ENCODE measurements at regions not wholly inside any gene's neighbourhood (a gene's known extent, or its start where the extent isn't known, plus 50 kb on each side); places are given as distances from the start of the nearest gene placed in this dataset.

GRCh38 chr15:88707771-88708654 lies 69.2 kb downstream of the ISG20 start:
- Histone ChIP-seq H3K27me3 (peaks cover 6% of the 10 kb centered on the region; the same call in 1 of the 2 replicates), H3K27ac (no peak overlapping the region), H3K36me3 (no peaks in the 10 kb centered on the region), H3K4me3 (no peak overlapping the region), H3K9me3 (replicated peaks) (no peaks in the 10 kb centered on the region), H3K4me1 (no peaks in the 10 kb centered on the region)
- DNase-seq: no peak

- Histone ChIP-seq H3K27me3 (peaks cover 6% of the 10 kb centered on the region; the same call in 1 of the 2 replicates), H3K36me3 (no peaks in the 10 kb centered on the region), H3K9me3 (replicated peaks) (no peaks in the 10 kb centered on the region), H3K4me1 (no peaks in the 10 kb centered on the region), H3K4me3 (no peak overlapping the region), H3K27ac (no peak overlapping the region)
- no peak for DNase-seq
Observed at GRCh38 chr15:88708655-88709054, 69.8 kb downstream of the ISG20 start.

GRCh38 chr15:88710027-88710715 lies 71.4 kb downstream of the ISG20 start:
- H3K9me3 ChIP-seq (replicated peaks): no peaks in the 10 kb centered on the region
- no peaks in the 10 kb centered on the region for H3K36me3 ChIP-seq
- H3K27ac ChIP-seq: no peak overlapping the region
- no peak for DNase-seq
- peaks cover 3% of the 10 kb centered on the region; the same call in 1 of the 2 replicates for H3K27me3 ChIP-seq
- H3K4me3 ChIP-seq: no peak overlapping the region
- H3K4me1 ChIP-seq: no peaks in the 10 kb centered on the region

- H3K36me3 ChIP-seq: no peaks in the 10 kb centered on the region
- no peak overlapping the region for H3K4me3 ChIP-seq
- peaks cover 3% of the 10 kb centered on the region; the same call in 1 of the 2 replicates for H3K27me3 ChIP-seq
- no peaks in the 10 kb centered on the region for H3K4me1 ChIP-seq
- H3K9me3 ChIP-seq (replicated peaks): no peaks in the 10 kb centered on the region
- H3K27ac ChIP-seq: no peak overlapping the region
- no peak for DNase-seq
Observed at GRCh38 chr15:88711806-88712205, 73.0 kb downstream of the ISG20 start.

GRCh38 chr15:88714782-88715372 lies 76.1 kb downstream of the ISG20 start:
- no peak overlapping the region for H3K27ac ChIP-seq
- H3K4me1 ChIP-seq: no peaks in the 10 kb centered on the region
- no peaks in the 10 kb centered on the region for H3K9me3 ChIP-seq (replicated peaks)
- H3K4me3 ChIP-seq: no peak overlapping the region
- no peak for DNase-seq
- 0 out of 2 replicates have a peak, but pooled peaks cover 6% of the 10 kb centered on the region for H3K27me3 ChIP-seq
- H3K36me3 ChIP-seq: no peaks in the 10 kb centered on the region

GRCh38 chr15:88716543-88717381 lies 77.9 kb downstream of the ISG20 start:
- Histone ChIP-seq H3K27me3 (0 out of 2 replicates have a peak, but pooled peaks cover 6% of the 10 kb centered on the region), H3K36me3 (no peaks in the 10 kb centered on the region), H3K4me3 (no peak overlapping the region), H3K27ac (no peak overlapping the region), H3K4me1 (no peaks in the 10 kb centered on the region), H3K9me3 (replicated peaks) (no peaks in the 10 kb centered on the region)
- DNase-seq: no peak

- no peaks in the 10 kb centered on the region for H3K9me3 ChIP-seq (replicated peaks)
- DNase-seq: no peak
- 0 out of 2 replicates have a peak, but pooled peaks cover 6% of the 10 kb centered on the region for H3K27me3 ChIP-seq
- H3K4me3 ChIP-seq: no peak overlapping the region
- H3K4me1 ChIP-seq: no peaks in the 10 kb centered on the region
- no peaks in the 10 kb centered on the region for H3K36me3 ChIP-seq
- H3K27ac ChIP-seq: no peak overlapping the region
Observed at GRCh38 chr15:88717382-88718031, 78.7 kb downstream of the ISG20 start.

GRCh38 chr15:88718731-88719130 lies 79.9 kb downstream of the ISG20 start:
- DNase-seq: no peak
- Histone ChIP-seq H3K27ac (no peak overlapping the region), H3K36me3 (no peaks in the 10 kb centered on the region), H3K27me3 (0 out of 2 replicates have a peak, but pooled peaks cover 6% of the 10 kb centered on the region), H3K4me1 (no peaks in the 10 kb centered on the region), H3K4me3 (no peak overlapping the region), H3K9me3 (replicated peaks) (no peaks in the 10 kb centered on the region)

- no peaks in the 10 kb centered on the region for H3K36me3 ChIP-seq
- H3K27me3 ChIP-seq: 0 out of 2 replicates have a peak, but pooled peaks cover 6% of the 10 kb centered on the region
- no peak for DNase-seq
- no peaks in the 10 kb centered on the region for H3K4me1 ChIP-seq
- H3K4me3 ChIP-seq: no peak overlapping the region
- no peak overlapping the region for H3K27ac ChIP-seq
- no peaks in the 10 kb centered on the region for H3K9me3 ChIP-seq (replicated peaks)
Observed at GRCh38 chr15:88719654-88720053, 80.8 kb downstream of the ISG20 start.

GRCh38 chr15:88725305-88726210 lies 77.7 kb upstream of the ACAN start:
- no peaks in the 10 kb centered on the region for H3K27me3 ChIP-seq
- no peaks in the 10 kb centered on the region for H3K4me1 ChIP-seq
- no peak overlapping the region for H3K27ac ChIP-seq
- no peak for DNase-seq
- no peaks in the 10 kb centered on the region for H3K9me3 ChIP-seq (replicated peaks)
- no peaks in the 10 kb centered on the region for H3K36me3 ChIP-seq
- no peak overlapping the region for H3K4me3 ChIP-seq

GRCh38 chr15:88727439-88727838 lies 75.8 kb upstream of the ACAN start:
- H3K36me3 ChIP-seq: no peaks in the 10 kb centered on the region
- no peak overlapping the region for H3K27ac ChIP-seq
- no peaks in the 10 kb centered on the region for H3K9me3 ChIP-seq (replicated peaks)
- no peaks in the 10 kb centered on the region for H3K27me3 ChIP-seq
- no peak for DNase-seq
- H3K4me3 ChIP-seq: no peak overlapping the region
- no peaks in the 10 kb centered on the region for H3K4me1 ChIP-seq

- no peak overlapping the region for H3K27ac ChIP-seq
- no peak for DNase-seq
- H3K9me3 ChIP-seq (replicated peaks): no peaks in the 10 kb centered on the region
- H3K4me1 ChIP-seq: no peaks in the 10 kb centered on the region
- H3K4me3 ChIP-seq: no peak overlapping the region
- H3K36me3 ChIP-seq: no peaks in the 10 kb centered on the region
- H3K27me3 ChIP-seq: no peaks in the 10 kb centered on the region
Observed at GRCh38 chr15:88729581-88729980, 73.7 kb upstream of the ACAN start.

- Histone ChIP-seq H3K9me3 (replicated peaks) (no peaks in the 10 kb centered on the region), H3K4me1 (no peaks in the 10 kb centered on the region), H3K27me3 (no peaks in the 10 kb centered on the region), H3K27ac (no peak overlapping the region), H3K36me3 (no peaks in the 10 kb centered on the region), H3K4me3 (no peak overlapping the region)
- DNase-seq: no peak
Observed at GRCh38 chr15:88730751-88731150, 72.5 kb upstream of the ACAN start.

Data from SJCRH30 (cell line).